ENCODE measurements at regions not wholly inside any gene's neighbourhood (a gene's known extent, or its start where the extent isn't known, plus 50 kb on each side); places are given as distances from the start of the nearest gene placed in this dataset.
"Not testable (repeated sequence)": the region's sequence is repeated elsewhere in the genome, so short reads cannot be mapped to it uniquely, and the experiment has no call there.

DNA sequence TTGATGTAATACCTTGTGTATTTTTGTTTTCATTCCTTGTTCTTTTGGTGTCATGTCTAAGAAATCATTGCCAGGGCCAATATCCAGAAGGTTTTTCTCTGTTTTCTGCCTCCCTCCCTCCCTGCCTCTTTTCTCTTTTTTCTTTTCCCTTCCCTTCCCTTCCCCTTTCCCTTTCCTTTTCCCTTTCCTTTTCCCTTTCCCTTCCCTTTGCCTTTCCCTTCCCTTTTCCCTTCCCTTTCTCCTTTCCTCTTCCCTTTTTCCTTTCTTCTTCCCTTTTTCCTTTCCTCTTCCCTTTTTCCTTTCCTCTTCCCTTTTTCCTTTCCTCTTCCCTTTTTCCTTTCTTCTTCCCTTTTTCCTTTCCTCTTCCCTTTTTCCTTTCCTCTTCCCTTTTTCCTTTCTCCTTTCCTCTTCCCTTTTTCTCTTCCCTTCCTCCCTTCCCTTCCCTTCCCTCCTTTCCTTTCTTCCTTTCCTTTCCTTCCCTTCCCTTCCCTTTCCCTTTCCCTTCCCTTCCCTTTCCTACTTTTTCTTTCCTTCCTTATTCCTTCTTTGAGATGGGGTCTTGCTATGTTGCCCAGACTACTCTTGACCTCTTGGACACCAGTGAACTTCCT, 646.1 kb downstream of the RAPGEF2 start:
- no peak for DNase-seq

DNA sequence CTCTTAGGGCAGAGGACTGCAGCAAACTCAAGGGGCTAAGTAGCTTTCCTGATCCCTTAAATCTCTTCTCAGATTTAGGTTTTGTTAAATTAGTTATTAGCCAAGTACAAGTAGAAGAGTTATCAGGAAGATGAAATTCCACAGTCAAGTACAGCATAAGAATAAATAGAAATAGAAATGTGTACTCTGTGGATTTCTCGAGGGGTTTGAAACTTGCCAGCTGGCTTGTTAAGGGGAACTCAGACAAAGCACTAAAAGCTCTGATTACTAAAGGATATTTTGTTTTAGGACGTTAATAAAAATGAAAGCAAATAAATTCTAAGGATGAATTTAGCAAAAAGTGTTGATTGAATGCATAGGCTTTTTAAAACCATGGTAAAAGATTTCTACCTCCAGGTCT, 654.6 kb downstream of the RAPGEF2 start:
- no peak for DNase-seq

DNA sequence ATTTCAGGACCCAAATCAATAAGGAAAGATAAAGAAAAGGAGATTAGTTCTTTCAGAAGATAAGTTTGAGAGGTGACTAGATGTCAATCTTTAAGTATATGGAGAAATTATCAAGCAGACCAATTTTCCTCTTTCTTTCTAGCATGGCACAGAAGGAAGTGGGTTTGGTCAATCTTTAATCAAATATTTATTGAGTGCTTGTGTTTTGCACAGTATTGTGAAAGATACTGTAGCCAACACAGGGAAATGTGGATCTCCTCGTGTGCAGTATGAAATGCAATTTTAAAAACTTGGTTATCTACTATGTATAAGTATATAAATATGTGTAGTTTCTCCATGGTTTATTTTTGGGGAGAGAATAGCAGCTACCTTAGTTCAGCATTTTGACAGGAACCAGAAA, 655.2 kb downstream of the RAPGEF2 start:
- DNase-seq, result no peak

DNA sequence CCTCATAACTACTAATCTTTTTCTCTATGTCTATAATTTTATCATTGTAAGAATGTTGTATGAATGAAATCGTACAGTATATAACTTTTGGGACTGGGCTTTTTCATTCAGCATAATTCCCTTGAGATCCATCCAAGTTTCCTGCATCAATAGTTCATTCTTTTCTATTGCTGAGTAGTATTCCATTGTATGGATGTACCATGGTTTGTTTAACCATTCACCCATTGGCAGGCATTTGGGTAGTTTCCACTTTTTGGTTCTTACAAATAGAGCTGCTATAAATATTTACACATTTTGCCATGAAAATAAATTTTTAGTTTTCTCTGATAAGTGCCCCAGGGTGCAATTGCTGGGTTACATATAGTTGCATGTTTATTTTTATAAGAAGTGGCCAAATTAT, 659.8 kb downstream of the RAPGEF2 start:
- no peak for DNase-seq

DNA sequence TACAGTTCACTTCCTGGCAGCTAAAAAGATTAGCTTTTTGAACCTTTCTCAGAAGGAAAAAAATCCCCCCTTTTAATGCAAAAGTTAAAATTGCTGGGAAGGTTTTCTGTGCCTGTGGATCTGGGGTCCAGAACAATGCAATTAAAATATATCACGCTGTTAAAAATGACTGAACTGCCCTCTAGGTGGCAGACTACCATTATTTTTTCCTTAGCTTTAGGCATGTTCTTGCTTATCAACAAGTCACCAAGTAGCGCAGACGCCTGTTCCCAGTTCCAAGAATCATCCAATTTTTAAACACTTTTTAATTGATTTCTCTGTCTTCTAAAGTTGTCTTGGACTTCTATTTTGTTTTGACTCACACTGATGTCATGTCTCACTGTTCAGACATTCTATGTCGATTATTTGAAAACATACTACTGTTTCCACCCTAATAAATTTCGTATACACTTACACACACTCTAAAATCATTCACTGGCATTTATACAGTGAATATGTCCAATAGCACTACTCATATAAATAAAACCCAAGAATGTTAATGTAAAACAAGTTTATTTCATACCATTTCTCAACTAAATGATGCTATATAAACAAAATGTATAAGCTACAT, 661.6 kb downstream of the RAPGEF2 start:
- peak; percentile 26 to 64 for DNase-seq

DNA sequence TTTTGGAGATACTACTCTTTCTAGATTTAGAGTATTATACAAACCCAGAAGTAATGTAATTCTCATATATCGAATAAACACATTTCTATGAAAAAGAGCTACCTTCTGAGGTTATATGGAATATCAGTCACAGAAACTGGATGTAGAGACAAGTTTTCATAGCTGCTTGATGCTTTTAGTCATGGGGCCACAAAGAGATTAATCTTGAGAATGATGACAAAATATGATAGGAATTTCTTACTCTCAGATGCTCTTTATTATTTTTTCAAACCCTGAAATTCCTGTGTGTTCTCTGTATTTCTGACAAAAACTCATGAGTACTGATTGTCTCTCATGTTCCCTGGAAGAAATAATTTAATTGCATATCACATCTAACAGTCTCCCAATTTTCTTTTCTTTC, 662.5 kb downstream of the RAPGEF2 start:
- DNase-seq, result no peak

DNA sequence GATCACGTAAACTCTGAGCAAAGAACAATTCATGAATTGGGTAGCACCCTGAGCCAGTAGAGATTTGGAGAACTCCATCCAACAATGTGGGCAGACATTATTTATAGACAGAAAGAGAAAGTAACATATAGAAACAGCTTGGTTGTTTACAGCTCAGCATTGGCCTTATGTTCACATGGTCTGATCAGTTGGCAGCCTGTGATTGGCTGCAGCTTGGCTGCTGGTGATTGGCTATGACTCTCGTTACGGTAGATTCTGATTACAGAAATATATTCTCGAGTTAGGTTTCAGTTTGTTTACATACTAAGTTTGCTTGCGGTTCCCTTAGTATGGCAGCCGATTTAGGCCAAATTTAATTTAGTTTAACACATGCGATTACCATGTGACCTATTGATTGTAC, 663.4 kb downstream of the RAPGEF2 start:
- DNase-seq, result peak in 1 of 2 experiments; percentile 46

DNA sequence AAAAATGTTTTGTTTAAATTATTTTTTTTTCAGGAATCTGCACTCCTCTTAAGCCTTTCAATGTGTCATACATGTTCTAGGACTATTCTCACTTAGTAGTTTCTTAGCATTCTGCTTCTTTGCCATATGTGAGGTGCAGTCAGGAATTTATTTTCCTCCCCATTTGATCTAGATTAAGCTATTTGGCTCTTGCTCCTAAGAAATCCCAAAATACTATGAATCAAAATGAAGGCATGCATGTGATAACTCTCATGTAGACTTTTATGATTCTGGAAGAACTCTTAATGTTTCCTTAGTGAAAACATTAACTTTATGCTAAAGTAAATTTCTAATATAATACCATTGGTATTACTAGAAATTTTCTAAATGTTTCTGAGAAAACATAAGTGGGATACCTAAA, 664.5 kb downstream of the RAPGEF2 start:
- no peak for DNase-seq

DNA sequence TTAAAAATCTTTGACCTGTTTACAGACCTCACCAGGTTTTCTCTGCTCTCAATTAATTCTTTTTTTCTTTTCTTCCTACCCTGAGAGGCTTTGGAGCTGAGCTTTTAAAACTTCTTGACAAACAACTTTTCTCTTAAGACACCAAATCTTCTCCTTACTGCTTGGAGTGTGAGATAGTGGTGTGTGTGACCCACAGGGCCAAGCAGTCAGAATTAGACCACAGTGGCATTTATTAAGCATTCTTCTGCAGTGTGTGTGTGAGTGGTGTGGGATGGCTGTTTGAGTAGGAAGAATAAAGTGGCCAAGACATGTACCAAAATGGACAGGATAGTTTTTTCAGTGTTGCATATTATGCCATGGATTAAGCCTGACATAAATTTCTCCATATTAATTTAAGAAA, 665.1 kb downstream of the RAPGEF2 start:
- DNase-seq, result no peak

DNA sequence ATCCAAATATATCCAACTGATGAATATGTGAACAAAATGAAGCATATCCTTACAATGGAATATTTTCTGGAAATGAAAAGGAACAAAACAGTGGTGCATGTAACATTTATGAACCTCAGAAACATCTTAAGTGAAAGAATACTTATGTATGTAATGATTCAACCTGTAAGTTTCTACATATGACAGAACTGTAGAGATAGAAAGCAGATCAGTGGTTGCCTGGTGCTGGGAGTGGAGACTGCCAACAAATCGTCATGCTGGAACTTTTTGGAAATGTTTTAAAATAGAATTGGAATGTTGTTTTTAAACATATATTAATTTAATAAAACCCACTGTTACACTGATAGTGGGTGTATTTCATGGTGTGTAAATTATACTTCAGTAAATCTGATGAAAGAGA, 667.5 kb downstream of the RAPGEF2 start:
- no peak for DNase-seq

DNA sequence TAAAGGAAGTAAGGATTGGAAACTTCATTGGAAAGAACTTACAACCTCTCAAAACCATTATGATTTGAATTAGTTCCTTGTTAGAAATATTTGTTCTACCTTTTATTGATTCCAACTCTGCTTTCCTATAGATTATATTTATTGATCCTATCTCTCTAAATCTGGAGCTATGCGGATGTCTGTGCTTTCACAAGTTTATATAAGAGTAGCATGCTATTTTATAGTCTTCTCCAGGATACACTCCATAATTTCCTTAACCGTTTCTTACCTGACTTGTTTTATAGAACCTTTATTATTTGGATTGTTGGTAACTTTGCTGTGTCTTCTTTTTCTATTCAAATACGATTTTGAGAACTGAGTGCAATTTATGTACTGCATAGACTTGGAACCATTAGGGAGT, 668.1 kb downstream of the RAPGEF2 start:
- no peak for DNase-seq

DNA sequence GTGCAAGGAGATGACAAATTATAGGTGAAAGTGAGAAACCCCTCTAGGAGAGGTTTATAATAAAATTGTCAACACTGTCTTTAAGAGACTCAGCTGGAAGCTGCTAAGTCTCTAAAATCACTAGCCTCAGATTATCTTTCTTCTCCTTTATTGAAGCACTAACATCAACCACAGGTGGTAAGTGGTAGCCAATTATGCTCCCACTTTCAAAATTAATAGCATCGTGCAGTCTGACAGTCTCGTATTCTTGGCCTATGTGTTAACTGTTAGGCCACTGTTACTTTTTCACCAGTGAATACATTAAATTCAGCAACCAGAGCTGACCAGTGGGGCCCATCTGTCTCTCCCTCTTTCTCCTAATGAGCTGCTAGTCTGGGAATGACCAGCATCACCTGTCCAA, 674.1 kb downstream of the RAPGEF2 start:
- no peak for DNase-seq

DNA sequence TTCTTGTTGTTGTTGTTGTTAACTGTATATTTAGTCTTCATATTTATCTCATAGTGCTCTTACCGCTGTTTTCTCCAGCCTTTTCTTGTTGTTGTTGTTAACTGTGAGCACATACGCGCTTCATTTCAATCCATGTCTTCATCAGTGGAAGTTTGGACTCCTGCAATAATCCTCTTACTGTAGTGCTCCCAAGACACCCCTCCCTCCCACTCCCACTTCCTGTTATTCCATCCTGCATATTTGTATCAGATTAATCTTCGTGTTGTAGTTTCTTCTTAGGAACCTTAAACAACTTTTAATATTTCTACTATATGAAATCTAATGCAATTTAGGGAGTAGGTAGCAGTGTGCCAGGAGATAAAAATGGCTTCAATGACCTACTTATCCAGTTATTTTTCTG, 674.8 kb downstream of the RAPGEF2 start:
- DNase-seq, result no peak

DNA sequence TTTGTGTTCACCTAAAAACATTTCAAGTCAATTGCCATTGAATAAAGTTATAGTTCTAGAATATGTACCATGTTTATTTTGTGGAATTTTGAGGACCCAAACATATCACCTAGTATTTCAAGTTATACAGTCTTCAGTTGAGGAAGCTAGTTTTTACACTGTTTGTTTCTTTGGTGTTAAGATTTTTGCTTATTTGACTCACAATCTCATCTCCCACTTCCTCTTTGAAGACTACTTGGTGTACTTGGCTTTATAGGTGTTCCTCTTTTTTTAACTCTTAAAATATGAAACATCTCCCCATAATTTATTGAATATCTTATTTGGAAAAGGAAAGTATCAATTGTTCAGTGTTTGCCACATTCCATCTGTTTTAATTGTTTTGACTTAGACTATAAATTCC, 675.4 kb downstream of the RAPGEF2 start:
- DNase-seq, result no peak

DNA sequence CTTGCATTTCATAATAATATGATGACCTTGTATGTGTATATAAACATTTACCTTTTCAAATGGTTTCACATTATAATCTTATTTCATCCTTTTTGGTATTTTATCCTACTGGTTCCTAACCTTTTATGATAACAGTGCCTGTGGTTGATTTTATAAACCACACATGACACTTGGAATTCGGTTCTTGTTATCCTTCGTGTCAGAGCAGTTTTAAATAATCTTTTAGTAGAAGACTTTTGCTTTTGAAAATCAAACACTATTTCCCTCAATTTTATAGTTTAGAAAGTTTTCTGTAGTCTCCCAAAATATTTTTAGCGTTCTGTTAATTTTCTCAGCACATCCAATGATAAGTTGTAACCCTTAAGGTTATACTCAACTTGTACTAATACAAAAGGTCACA, 676.8 kb downstream of the RAPGEF2 start:
- no peak for DNase-seq

DNA sequence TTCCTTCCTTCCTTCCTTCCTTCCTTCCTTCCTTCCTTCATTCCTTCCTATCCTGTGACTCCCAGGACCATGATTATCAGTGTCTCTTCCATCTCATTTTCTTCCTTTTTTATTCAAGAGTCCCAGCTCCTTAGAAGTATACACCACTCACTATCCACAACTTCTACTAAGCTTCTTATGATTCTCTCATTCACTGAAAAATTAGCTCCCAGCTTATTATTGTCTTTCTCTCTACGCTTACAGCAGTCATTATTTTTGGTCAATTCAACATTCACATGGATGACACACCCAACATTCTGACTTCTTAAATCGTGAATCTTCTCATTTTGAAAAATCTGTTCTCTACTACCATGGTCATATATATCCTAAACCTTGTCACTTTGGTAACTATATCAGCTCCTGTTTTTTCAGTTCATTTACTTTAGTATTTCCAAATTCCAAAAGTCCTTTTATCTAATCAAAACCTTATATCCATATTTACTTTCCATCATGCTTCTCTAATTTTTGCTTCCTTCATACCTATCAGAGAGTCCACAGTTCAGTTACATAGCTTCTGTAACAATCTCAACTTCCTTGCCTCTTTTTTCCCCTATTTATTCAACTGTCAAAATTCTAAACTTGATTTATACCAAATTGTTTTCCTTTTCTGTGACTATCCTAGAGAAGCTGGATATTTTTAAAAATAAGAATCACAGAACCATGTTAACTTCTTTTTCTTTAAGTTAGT, 677.5 kb downstream of the RAPGEF2 start:
- DNase-seq, result no peak

DNA sequence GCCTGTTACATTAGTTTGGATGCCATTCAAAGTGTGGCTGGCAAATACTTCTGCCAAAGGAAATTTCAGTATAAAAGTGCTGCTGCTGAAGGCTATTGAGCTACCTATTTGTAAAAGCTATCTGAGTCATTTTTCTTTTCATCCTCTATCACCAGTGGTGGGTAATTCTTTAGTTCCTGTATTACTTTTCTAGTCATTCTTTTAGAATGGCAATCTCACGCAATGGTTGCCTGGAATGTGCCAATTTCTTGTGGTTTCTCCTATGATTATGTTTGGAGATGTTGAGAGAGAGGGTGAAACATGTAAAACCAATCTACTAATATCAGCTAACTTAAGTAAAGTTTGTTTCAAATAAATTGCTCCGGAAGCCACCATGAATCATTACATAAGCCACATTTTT, 685.0 kb downstream of the RAPGEF2 start:
- DNase-seq, result peak in 1 of 2 experiments; percentile 20

DNA sequence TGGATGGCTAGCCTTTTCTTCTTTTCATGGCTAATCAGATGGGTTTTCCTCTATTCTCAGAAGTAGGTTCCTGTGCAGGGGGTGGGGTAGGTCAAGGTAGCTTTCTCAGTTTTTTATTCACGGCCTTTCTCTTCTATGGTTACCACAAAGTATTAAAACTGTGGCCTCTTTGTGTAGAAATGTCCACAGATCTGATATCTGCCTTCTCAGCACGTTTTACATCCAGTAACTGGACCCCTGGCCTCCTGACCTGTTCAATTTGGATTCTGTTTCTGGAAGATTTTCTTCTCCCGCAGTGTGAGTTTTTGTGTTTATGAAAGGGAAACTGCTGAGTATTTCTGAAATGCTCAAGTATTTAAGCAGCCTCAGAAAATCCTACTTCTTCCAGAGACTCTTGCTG, 688.5 kb downstream of the RAPGEF2 start:
- no peak for DNase-seq

DNA sequence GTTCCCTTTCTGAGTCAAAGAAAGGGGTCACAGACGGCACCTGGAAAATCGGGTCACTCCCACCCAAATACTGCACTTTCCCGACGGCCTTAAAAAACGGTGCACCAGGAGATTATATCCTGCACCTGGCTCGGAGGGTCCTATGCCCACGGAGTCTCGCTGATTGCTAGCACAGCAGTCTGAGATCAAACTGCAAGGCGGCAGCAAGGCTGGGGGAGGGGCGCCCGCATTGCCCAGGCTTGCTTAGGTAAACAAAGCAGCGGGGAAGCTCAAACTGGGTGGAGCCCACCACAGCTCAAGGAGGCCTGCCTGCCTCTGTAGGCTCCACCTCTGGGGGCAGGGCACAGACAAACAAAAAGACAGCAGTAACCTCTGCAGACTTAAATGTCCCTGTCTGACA, 701.7 kb downstream of the RAPGEF2 start:
- DNase-seq, result not testable (repeated sequence)

DNA sequence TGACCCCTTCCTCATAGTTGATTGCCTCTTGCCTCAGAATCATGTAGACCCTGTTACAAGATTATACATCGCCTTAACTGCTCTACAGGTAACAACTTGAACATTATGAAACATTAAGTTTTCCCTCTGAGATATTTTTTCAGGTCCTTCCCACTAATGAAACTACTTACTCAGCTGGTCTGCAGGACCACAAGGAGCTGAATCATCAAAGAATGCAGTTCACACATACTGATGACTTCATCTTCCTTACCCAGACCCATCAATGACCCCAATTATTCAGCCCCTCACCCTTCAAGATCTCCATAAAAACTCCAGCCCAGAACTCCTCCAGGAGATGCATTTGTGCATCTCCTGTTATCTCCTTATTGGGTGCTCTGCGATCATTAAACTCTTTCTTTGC, 720.9 kb downstream of the RAPGEF2 start:
- no peak for DNase-seq

DNA sequence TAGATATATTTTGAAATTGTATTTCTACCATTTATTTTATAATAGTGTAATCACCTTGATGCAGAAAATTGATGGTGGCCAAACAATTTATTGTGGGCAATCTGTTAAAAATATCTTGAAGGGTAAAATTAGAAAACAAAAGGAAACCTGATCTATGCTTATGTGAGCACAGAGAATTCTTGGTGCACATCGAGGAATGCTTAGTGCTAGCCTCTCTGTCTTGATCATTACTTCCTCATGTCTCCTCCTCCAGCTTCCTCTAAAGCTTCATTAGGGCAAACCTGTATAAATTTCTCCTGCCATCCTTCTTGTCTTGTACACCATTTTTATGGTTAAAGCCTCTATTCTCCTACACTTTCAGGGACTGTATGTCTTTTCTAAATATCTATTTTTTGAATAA, 725.8 kb downstream of the RAPGEF2 start:
- no peak for DNase-seq

DNA sequence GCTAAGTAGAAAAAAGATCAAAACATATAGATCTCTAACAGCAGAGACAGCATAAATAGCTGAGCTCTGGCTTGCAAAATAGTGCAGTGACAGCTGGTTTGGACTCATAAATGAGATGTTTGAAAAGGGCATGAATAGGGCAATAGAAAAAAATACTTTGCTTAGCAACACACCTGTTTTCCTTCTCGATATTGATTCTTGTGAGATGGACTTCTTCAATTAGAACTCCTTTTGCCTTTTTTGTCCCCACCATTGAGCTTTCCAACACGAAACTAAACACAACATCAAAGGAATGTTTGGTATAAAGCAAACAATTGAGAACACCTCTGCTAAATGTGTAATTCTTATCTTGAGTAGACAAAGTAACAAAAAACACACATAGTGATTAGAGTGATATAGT, 726.3 kb downstream of the RAPGEF2 start:
- DNase-seq, result no peak

DNA sequence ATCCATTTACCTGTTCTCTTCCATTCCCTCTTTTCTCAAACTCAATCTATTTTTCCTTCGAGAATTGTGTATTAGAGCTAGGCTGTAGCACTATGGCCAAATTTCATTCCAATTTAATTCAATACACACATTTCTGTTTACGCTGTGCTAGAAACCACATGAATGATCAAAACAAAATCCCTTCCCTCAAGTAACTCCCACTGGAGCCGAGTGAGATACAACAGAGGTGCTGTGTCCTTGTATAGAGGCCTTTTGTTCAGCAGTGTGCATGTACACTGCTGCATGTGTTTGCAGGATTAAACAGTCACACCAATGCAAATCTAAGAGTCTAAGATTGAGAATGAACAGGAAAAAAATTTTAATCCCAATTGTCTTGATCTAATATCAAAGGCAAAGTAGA, 734.2 kb downstream of the RAPGEF2 start:
- DNase-seq, result no peak

DNA sequence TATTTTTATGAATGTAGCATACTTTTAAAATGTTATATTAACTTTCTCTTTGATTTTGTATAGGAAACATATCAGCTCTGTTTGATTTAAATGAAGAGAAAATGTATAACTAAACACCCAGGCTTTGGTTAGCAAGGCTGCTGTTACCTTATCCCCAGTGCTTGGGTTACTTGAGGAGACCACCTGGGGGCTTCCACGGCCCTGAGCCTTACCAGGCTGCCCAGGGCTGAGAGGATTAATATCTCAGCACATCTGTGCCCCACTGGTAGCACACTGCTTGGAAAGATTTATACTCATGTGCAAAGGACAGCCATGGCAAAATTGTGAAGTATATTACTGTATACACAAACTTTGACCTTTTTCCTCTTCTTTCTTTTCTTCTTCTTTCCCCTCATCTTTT, 752.9 kb downstream of the RAPGEF2 start:
- no peak for DNase-seq

DNA sequence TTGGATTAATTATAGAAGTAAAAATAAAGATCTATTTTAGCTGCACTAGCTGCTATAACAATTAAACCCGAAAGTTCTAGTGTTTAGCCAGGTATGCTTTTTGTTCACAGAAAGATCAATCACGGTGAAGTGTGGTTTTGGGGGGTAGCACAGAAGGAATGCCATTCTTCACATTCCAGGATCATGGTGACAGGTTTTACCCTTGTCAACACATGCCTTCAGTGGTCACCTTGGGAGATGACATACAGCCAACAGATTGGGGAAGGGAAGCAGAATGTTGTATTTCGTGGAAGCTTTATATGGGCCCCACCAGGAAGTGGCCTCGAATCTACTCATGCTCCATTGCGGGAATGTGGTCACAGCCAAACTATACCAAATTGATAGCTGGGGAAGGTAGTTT, 753.6 kb downstream of the RAPGEF2 start:
- DNase-seq, result no peak

All from NCI-H446 (cell line).